ENCODE measurements at regions not wholly inside any gene's neighbourhood (a gene's known extent, or its start where the extent isn't known, plus 50 kb on each side); places are given as distances from the start of the nearest gene placed in this dataset.

DNA sequence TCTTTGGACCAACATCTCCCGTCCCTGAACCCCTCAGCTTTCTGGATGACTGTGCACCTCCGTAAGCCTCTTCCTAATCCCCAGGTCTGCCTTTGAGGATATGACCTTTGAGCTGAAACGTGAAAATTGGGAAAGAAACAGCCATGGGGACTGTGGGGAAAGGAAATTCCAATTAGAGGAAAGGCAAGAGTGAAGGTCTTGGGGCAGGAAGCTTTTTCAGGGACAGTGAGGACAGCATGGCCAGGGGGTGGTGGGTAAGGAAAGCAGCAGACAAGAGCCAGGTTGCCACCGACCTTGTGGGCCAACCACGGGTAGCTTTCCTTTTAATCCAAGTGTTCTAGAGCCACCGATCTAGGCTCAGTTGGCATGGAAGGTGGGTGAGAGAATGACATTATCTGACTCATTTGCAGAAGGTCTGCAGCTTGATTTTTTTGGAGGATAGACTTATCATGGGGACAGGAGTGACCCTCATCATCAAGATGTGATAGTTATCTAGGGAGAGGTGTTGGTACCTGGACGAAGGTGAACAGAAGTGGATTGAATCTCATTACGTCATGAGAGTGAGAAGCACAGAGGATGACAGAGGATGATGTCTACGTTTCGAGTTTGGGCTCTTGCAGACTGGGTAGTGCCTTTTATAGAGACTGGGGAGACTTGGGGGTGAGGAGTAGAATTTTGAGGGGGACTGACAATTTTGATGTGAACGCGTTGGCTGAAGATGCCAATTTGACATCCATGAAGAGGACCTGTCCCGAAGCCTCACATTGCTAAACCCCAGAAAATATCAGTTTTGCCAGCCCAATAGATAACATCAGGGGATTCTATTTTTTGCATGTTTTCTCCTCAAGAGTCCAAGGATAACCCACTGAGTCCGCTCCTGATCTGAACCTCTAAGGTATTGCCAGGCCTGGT is 136.7 kb upstream of the PEG3 start:
- TF ChIP-seq POLR2AphosphoS5 (IDR thresholded peaks at IDR 0.05) (no peak), POLR2A (IDR thresholded peaks at IDR 0.05) (no peak)
- TF ChIP-seq, protein P1, sequence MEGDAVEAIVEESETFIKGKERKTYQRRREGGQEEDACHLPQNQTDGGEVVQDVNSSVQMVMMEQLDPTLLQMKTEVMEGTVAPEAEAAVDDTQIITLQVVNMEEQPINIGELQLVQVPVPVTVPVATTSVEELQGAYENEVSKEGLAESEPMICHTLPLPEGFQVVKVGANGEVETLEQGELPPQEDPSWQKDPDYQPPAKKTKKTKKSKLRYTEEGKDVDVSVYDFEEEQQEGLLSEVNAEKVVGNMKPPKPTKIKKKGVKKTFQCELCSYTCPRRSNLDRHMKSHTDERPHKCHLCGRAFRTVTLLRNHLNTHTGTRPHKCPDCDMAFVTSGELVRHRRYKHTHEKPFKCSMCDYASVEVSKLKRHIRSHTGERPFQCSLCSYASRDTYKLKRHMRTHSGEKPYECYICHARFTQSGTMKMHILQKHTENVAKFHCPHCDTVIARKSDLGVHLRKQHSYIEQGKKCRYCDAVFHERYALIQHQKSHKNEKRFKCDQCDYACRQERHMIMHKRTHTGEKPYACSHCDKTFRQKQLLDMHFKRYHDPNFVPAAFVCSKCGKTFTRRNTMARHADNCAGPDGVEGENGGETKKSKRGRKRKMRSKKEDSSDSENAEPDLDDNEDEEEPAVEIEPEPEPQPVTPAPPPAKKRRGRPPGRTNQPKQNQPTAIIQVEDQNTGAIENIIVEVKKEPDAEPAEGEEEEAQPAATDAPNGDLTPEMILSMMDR (IDR thresholded peaks at IDR 0.05), result no peak

Measured in breast epithelium (tissue), 3 donors.